Activated naive CD8-positive, alpha-beta T cell treated with anti-CD3 and anti-CD28 coated beads, Interleukin-2, amount 50 U/mL, for 24 hours (primary cell): ENCODE measurements at regions not wholly inside any gene's neighbourhood (a gene's known extent, or its start where the extent isn't known, plus 50 kb on each side); places are given as distances from the start of the nearest gene placed in this dataset.

Experiments used
- ATAC-seq: fragments of 150-1000 bp; cut with Tn5 transposase; one replicate; pipeline ENCODE4 v1.10.0; 2021
- DNase-seq: peaks from one replicate; pipeline ENCODE4 v3.0.0; 2021
- H3K27ac Mint-ChIP-seq: one replicate; pipeline ENCODE4 v1.8.0; 2021; ENCODE audit warnings: mild to moderate bottlenecking, mixed read lengths
- H3K27me3 Mint-ChIP-seq: one replicate; pipeline ENCODE4 v1.8.0; 2021; ENCODE audit warnings: mixed read lengths
- H3K36me3 Mint-ChIP-seq: one replicate; pipeline ENCODE4 v1.8.0; 2021; ENCODE audit warnings: low read depth, mixed read lengths
- H3K4me1 Mint-ChIP-seq: one replicate; pipeline ENCODE4 v1.8.0; 2021; ENCODE audit warnings: mixed read lengths
- H3K4me3 Mint-ChIP-seq: one replicate; pipeline ENCODE4 v1.8.0; 2021; ENCODE audit warnings: mild to moderate bottlenecking, moderate library complexity, mixed read lengths
- H3K9me3 Mint-ChIP-seq: one replicate; pipeline ENCODE4 v1.8.0; 2021; ENCODE audit warnings: mixed read lengths

DNA sequence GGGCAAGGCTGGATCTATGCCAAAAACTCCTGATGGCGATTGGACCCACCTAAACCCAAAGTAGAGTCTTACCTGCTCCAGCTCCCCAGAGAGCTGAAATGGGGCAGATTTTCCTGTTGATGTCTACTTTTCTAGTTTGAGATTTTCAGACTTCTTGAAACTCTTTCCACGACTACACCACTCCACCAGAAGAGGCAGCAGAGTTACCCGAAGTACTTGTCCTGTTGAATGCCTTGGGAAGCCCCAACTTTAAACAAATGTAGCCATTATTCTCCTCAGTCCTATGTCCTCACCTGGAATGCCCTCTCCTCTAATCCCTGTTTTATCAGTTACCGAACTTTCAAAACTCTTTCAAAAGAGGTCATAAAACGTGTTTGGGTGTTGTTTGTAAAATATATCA is 843.8 kb downstream of the VGLL3 start:
- no peaks in the 10 kb centered on the region for H3K4me1 Mint-ChIP-seq
- H3K4me3 Mint-ChIP-seq = no peak overlapping the region
- no peak overlapping the region for H3K27ac Mint-ChIP-seq
- peaks cover 5% of the 10 kb centered on the region for H3K9me3 Mint-ChIP-seq
- ATAC-seq = no peak
- no peaks in the 10 kb centered on the region for H3K36me3 Mint-ChIP-seq
- no peaks in the 10 kb centered on the region for H3K27me3 Mint-ChIP-seq
- no peak for DNase-seq

DNA sequence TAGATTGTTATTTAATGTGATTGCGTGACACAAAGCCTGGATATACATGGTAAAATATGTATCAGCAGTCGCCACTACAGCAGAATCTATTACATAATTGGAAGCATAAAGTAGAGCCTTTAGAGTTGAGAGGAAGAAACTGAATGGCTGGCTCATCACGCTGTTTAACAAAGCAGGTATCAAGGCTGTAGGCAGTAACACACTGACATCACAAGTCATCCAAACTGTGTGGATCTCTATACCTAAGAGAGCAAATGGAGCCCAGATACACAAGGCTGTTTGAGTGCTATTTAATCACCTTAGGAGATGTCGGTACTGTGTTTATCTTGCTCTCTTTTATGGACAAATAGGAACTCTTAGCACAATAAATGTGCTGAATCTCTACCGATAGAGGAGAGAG is 864.4 kb downstream of the VGLL3 start:
- Mint-ChIP-seq H3K4me1 (no peaks in the 10 kb centered on the region), H3K4me3 (no peak overlapping the region), H3K36me3 (no peaks in the 10 kb centered on the region), H3K9me3 (peaks cover 6% of the 10 kb centered on the region), H3K27me3 (no peaks in the 10 kb centered on the region), H3K27ac (no peak overlapping the region)
- no peak for DNase-seq
- ATAC-seq = no peak
